H1 (cell line): ENCODE measurements at regions not wholly inside any gene's neighbourhood (a gene's known extent, or its start where the extent isn't known, plus 50 kb on each side); places are given as distances from the start of the nearest gene placed in this dataset.

Experiments used
- CTCF ChIA-PET: fragments of 300-600 bp; sonication (Branson Sonifier 250); formaldehyde crosslinking; loops from one replicate; lab custom pipeline; 2021; ENCODE audit not compliant: partially characterized antibody; lab: Charles Lee
- POLR2A ChIA-PET: fragments of 300-600 bp; sonication (Branson Sonifier 250); formaldehyde crosslinking; loops from one replicate; lab custom pipeline; 2021; ENCODE audit warnings: inconsistent platforms; ENCODE audit not compliant: partially characterized antibody; lab: Charles Lee
- DNase-seq, 2 experiments: peaks; one replicate each; pipeline versions ENCODE4 v3.0.0 to v3.0.0-alpha.2; 2010 to 2022; ENCODE audit warnings: low spot score in 2 of 2, low read depth in 1 of 2, mixed read lengths in 1 of 2
- FAIRE-seq: peaks from 2 replicates; lab custom pipeline; 2011; peaks lifted over from hg19 to GRCh38; lab: Jason Lieb, UNC
- H2AFZ ChIP-seq: 2 replicates; pipeline ENCODE4 v1.8.1; 2012; ENCODE audit warnings: low read length, inconsistent platforms
- H2AK5ac ChIP-seq: 2 replicates; pipeline ENCODE4 v1.6.1; 2013; ENCODE audit warnings: low read depth, low read length
- H2BK120ac ChIP-seq: replicated peaks from 2 replicates; pipeline ENCODE3; 2013; ENCODE audit warnings: low read depth, low read length, inconsistent platforms
- H2BK12ac ChIP-seq: 2 replicates; pipeline ENCODE4 v1.6.1; 2013; ENCODE audit warnings: low read depth, low read length
- H2BK15ac ChIP-seq: 2 replicates; pipeline ENCODE4 v1.6.1; 2013; ENCODE audit warnings: low read length
- H2BK20ac ChIP-seq: 2 replicates; pipeline ENCODE4 v1.6.1; 2013; ENCODE audit warnings: low read length
- H2BK5ac ChIP-seq: 2 replicates; pipeline ENCODE4 v1.6.1; 2013; ENCODE audit warnings: low read depth, low read length
- H3K14ac ChIP-seq: 2 replicates; pipeline ENCODE4 v1.6.1; 2013; ENCODE audit warnings: inconsistent platforms; ENCODE audit not compliant: insufficient read length
- H3K18ac ChIP-seq: 2 replicates; pipeline ENCODE4 v1.6.1; 2013; ENCODE audit warnings: low read length; ENCODE audit errors: extremely low read depth
- H3K23ac ChIP-seq: 2 replicates; pipeline ENCODE4 v1.6.1; 2013; ENCODE audit warnings: inconsistent platforms; ENCODE audit not compliant: insufficient read length
- H3K23me2 ChIP-seq: 2 replicates; pipeline ENCODE4 v1.6.1; 2013; ENCODE audit warnings: low read depth, low read length
- H3K27ac ChIP-seq: 2 replicates; pipeline ENCODE4 v1.6.1; 2011; ENCODE audit warnings: low read depth, low read length, inconsistent platforms
- H3K27me3 ChIP-seq, 4 experiments: replicated peaks in 1 of 4; 1 replicate in 1 of 4; 2 replicates in 3 of 4; pipeline versions ENCODE4 v1.6.1 to v1.8.1; 2011 to 2013; ENCODE audit warnings: low read length in 3 of 4, mild to moderate bottlenecking in 3 of 4, inconsistent platforms in 2 of 4, mixed read lengths in 2 of 4, moderate library complexity in 1 of 4; ENCODE audit not compliant: control insufficient read depth in 3 of 4, insufficient read depth in 3 of 4; ENCODE audit errors: extremely low read depth in 1 of 4
- H3K36me3 ChIP-seq, 4 experiments: 2 replicates each; pipeline versions ENCODE4 v1.6.1 to v1.8.1; 2011 to 2013; ENCODE audit warnings: mild to moderate bottlenecking in 4 of 4, low read length in 3 of 4, moderate library complexity in 2 of 4, control low read depth in 1 of 4, inconsistent platforms in 1 of 4; ENCODE audit not compliant: insufficient read depth in 4 of 4, control insufficient read depth in 2 of 4
- H3K4ac ChIP-seq: replicated peaks from 2 replicates; pipeline ENCODE3; 2013; ENCODE audit warnings: low read length, low read depth, mixed read lengths, inconsistent platforms; ENCODE audit not compliant: insufficient read length
- H3K4me1 ChIP-seq, 4 experiments: replicated peaks in 1 of 4; 1 replicate in 1 of 4; 2 replicates in 3 of 4; pipeline versions ENCODE4 v1.6.1 to v1.8.1; 2011 to 2013; ENCODE audit warnings: low read length in 3 of 4, inconsistent platforms in 2 of 4, mixed read lengths in 1 of 4; ENCODE audit not compliant: insufficient read depth in 4 of 4, control insufficient read depth in 3 of 4
- H3K4me2 ChIP-seq, 2 experiments: 2 replicates each; pipeline versions ENCODE4 v1.6.1 to v1.8.1; 2011 to 2013; ENCODE audit warnings: low read depth in 2 of 2, low read length in 2 of 2, control low read depth in 1 of 2, inconsistent platforms in 1 of 2, mild to moderate bottlenecking in 1 of 2; ENCODE audit not compliant: insufficient read depth in 1 of 2
- H3K4me3 ChIP-seq, 4 experiments: fragments of 200-600, 300-600 bp in 1 of 4; sonication (generic), shearing (Covaris generic), sonication (Bioruptor Twin) in 1 of 4; 2 replicates each; pipeline versions ENCODE4 v1.5.1 to v1.8.1; 2011 to 2016; ENCODE audit warnings: low read length in 4 of 4, low read depth in 3 of 4, control low read depth in 2 of 4, inconsistent platforms in 2 of 4, mild to moderate bottlenecking in 2 of 4, mixed read lengths in 1 of 4, moderate library complexity in 1 of 4; ENCODE audit not compliant: insufficient read depth in 2 of 4; ENCODE audit errors: extremely low read depth in 1 of 4
- H3K56ac ChIP-seq: replicated peaks from 2 replicates; pipeline ENCODE3; 2013; ENCODE audit warnings: low read depth, mild to moderate bottlenecking, mixed read lengths, low read length, inconsistent platforms; ENCODE audit not compliant: insufficient read length
- H3K79me1 ChIP-seq: 2 replicates; pipeline ENCODE4 v1.6.1; 2013; ENCODE audit warnings: low read depth, low read length, control low read depth
- H3K79me2 ChIP-seq, 2 experiments: 2 replicates each; pipeline versions ENCODE4 v1.6.1 to v1.8.1; 2012 to 2013; ENCODE audit warnings: low read length in 2 of 2, mild to moderate bottlenecking in 2 of 2, inconsistent platforms in 1 of 2; ENCODE audit not compliant: insufficient read depth in 2 of 2, control insufficient read depth in 1 of 2
- H3K9ac ChIP-seq, 4 experiments: replicated peaks in 1 of 4; 1 replicate in 1 of 4; 2 replicates in 3 of 4; pipeline versions ENCODE4 v1.6.1 to v1.8.1; 2011 to 2013; ENCODE audit warnings: low read depth in 3 of 4, low read length in 3 of 4, control low read depth in 2 of 4, mild to moderate bottlenecking in 2 of 4, moderate library complexity in 2 of 4, inconsistent platforms in 1 of 4; ENCODE audit errors: extremely low read depth in 1 of 4
- H3K9me3 ChIP-seq, 2 experiments: 2 replicates each; pipeline versions ENCODE4 v1.6.1 to v1.8.1; 2012 to 2013; ENCODE audit warnings: mild to moderate bottlenecking in 2 of 2, moderate library complexity in 2 of 2, control low read depth in 1 of 2, inconsistent platforms in 1 of 2, low read depth in 1 of 2, low read length in 1 of 2, mixed read lengths in 1 of 2; ENCODE audit not compliant: insufficient read depth in 2 of 2
- H4K20me1 ChIP-seq, 2 experiments: replicated peaks in 1 of 2; 2 replicates each; pipeline versions ENCODE3 to v1.8.1; 2011 to 2013; ENCODE audit warnings: inconsistent platforms in 2 of 2, low read length in 2 of 2, mild to moderate bottlenecking in 1 of 2; ENCODE audit not compliant: insufficient read depth in 2 of 2, control insufficient read depth in 1 of 2
- H4K5ac ChIP-seq: 2 replicates; pipeline ENCODE4 v1.6.1; 2013; ENCODE audit warnings: low read length, low read depth, mixed read lengths, inconsistent platforms; ENCODE audit not compliant: insufficient read length
- H4K8ac ChIP-seq: 2 replicates; pipeline ENCODE4 v1.8.0; 2013; ENCODE audit warnings: mild to moderate bottlenecking, moderate library complexity, low read length, inconsistent platforms; ENCODE audit not compliant: insufficient read depth; ENCODE audit errors: extremely low read depth
- H4K91ac ChIP-seq: replicated peaks from 2 replicates; pipeline ENCODE3; 2013; ENCODE audit warnings: low read length, mixed read lengths, inconsistent platforms; ENCODE audit not compliant: insufficient read length
- ASH2L ChIP-seq: fragments of 200-600, 300-600 bp; sonication (generic); IDR thresholded peaks from one replicate; pipeline ENCODE4 v1.7.1; 2017; ENCODE audit warnings: low read length
- ATF3 ChIP-seq: IDR thresholded peaks from 2 replicates; pipeline ENCODE4 v1.6.1; 2011; ENCODE audit warnings: low read depth, mild to moderate bottlenecking, low read length; ENCODE audit not compliant: insufficient read depth
- CBX5 ChIP-seq: fragments of 300-800, 300-1000 bp; sonication (generic); IDR thresholded peaks from 2 replicates; pipeline ENCODE4 v1.7.1; 2016; ENCODE audit warnings: antibody characterized with exemption, low read length, low read depth
- EP300 ChIP-seq, 2 experiments: IDR thresholded peaks; 1 replicate in 1 of 2; 2 replicates in 1 of 2; pipeline ENCODE4 v1.6.1; 2011 to 2012; ENCODE audit warnings: low read depth in 2 of 2, low read length in 2 of 2, mild to moderate bottlenecking in 2 of 2, borderline replicate concordance in 1 of 2, inconsistent platforms in 1 of 2, moderate library complexity in 1 of 2
- GABPA ChIP-seq: IDR thresholded peaks from 2 replicates; pipeline ENCODE4 v1.6.1; 2011; ENCODE audit warnings: mild to moderate bottlenecking, low read length, moderate library complexity, borderline replicate concordance; ENCODE audit not compliant: insufficient read depth
- GTF2F1 ChIP-seq: IDR thresholded peaks from 2 replicates; pipeline ENCODE4 v1.6.1; 2012; ENCODE audit warnings: low read depth, low read length, improper control_type of control experiment, borderline replicate concordance
- JUN ChIP-seq: IDR thresholded peaks from 2 replicates; pipeline ENCODE4 v1.6.1; 2011; ENCODE audit warnings: low read depth, mild to moderate bottlenecking, improper control_type of control experiment, low read length
- JUND ChIP-seq: IDR thresholded peaks from 2 replicates; pipeline ENCODE4 v1.6.1; 2011; ENCODE audit warnings: mild to moderate bottlenecking, improper control_type of control experiment, low read length
- NRF1 ChIP-seq: IDR thresholded peaks from 2 replicates; pipeline ENCODE4 v1.6.1; 2011; ENCODE audit warnings: mild to moderate bottlenecking, low read depth, low read length, improper control_type of control experiment
- RAD21 ChIP-seq, 2 experiments: IDR thresholded peaks in 1 of 2; conservative IDR thresholded peaks in 1 of 2; 2 replicates each; pipeline ENCODE4 v1.6.1; 2011; ENCODE audit warnings: low read depth in 2 of 2, low read length in 2 of 2, improper control_type of control experiment in 1 of 2, inconsistent platforms in 1 of 2, mild to moderate bottlenecking in 1 of 2, moderate library complexity in 1 of 2
- RBBP5 ChIP-seq: IDR thresholded peaks from 2 replicates; pipeline ENCODE4 v1.7.1; 2012; ENCODE audit warnings: low read depth, mild to moderate bottlenecking, inconsistent platforms, low read length, moderate library complexity, borderline replicate concordance
- SAP30 ChIP-seq: fragments of 300-600 bp; sonication (generic); IDR thresholded peaks from 2 replicates; pipeline ENCODE4 v1.7.1; 2012; ENCODE audit warnings: low read length, moderate library complexity, mild to moderate bottlenecking, inconsistent platforms; ENCODE audit not compliant: insufficient read depth, insufficient replicate concordance
- TAF7 ChIP-seq: optimal IDR thresholded peaks from 2 replicates; pipeline ENCODE3; 2011; ENCODE audit warnings: low read depth, mild to moderate bottlenecking, inconsistent platforms, low read length, moderate library complexity, borderline replicate concordance
- YY1 ChIP-seq: IDR thresholded peaks from 2 replicates; pipeline ENCODE4 v1.6.1; 2011; ENCODE audit warnings: low read depth, mild to moderate bottlenecking, low read length
- WGBS, 2 experiments: shearing (Covaris generic) in 1 of 2; methylation state at CpG; one replicate each; pipeline versions ENCODE4 v1.1.6 to v1.1.7; 2013 to 2015; ENCODE audit warnings: low lambda C conversion rate in 2 of 2, mixed read lengths in 2 of 2, inconsistent platforms in 1 of 2, low coverage in 1 of 2, missing lambda C conversion rate in 1 of 2; ENCODE audit not compliant: insufficient replicate concordance in 2 of 2, insufficient coverage in 1 of 2, insufficient read length in 1 of 2; ENCODE audit errors: extremely low coverage in 1 of 2, missing lambda C conversion rate in 1 of 2; 5-methylcytosine and 5-hydroxymethylcytosine counted together

GRCh38 chr12:41680155-41680554 is 464.5 kb downstream of the GXYLT1 start:
- H4K20me1 ChIP-seq: no peaks in the 10 kb centered on the region
- POLR2A ChIA-PET: no interaction called here
- no peak overlapping the region for H2BK20ac ChIP-seq
- TF ChIP-seq ASH2L (no peak), GABPA (no peak), GTF2F1 (no peak), RAD21 (IDR thresholded peaks at IDR 0.05 in 1 of 2, conservative IDR thresholded peaks at IDR 0.05 in 1 of 2; ENCODE audit: low read depth in 2 of 2, low read length in 2 of 2) (no peak), CBX5 (no peak), EP300 (IDR thresholded peaks at IDR 0.05; ENCODE audit: borderline replicate concordance in 1 of 2, low read depth in 2 of 2, low read length in 2 of 2) (no peak), ATF3 (no peak), SAP30 (no peak), TAF7 (no peak), RBBP5 (no peak), NRF1 (no peak), JUN (no peak), YY1 (no peak), JUND (no peak)
- no peak overlapping the region for H2BK15ac ChIP-seq
- H4K5ac ChIP-seq: no peak overlapping the region
- no peak overlapping the region for H3K18ac ChIP-seq
- CTCF ChIA-PET: interaction anchor here (0.5 kb wide), 1 partner anchor 17 kb away, joined by 3 read pairs; no protein-coding TSS in a partner anchor
- no peaks in the 10 kb centered on the region for H3K9me3 ChIP-seq
- H2AK5ac ChIP-seq: no peak overlapping the region
- H3K14ac ChIP-seq: no peak overlapping the region
- no peak overlapping the region for H3K27ac ChIP-seq
- H3K23me2 ChIP-seq: no peaks in the 10 kb centered on the region
- H3K56ac ChIP-seq: no peak overlapping the region
- H4K8ac ChIP-seq: no peak overlapping the region
- no peak overlapping the region for H3K4ac ChIP-seq
- H3K79me1 ChIP-seq: no peaks in the 10 kb centered on the region
- no peaks in the 10 kb centered on the region for H3K36me3 ChIP-seq
- H3K4me3 ChIP-seq: no peak overlapping the region
- H2AFZ ChIP-seq: no peak overlapping the region
- no peaks in the 10 kb centered on the region for H3K27me3 ChIP-seq
- H2BK5ac ChIP-seq: no peak overlapping the region
- H4K91ac ChIP-seq: no peak overlapping the region
- no peak overlapping the region for H2BK12ac ChIP-seq
- DNase-seq (no peak), FAIRE-seq (no peak)
- H2BK120ac ChIP-seq: no peak overlapping the region
- H3K79me2 ChIP-seq: no peaks in the 10 kb centered on the region
- WGBS, 2 experiments: 93% methylated on average over 1 of the region's 1 CpG; no CpG with 5 or more reads in 1 of the 2 experiments
- no peak overlapping the region for H3K9ac ChIP-seq
- H3K4me1 ChIP-seq: no peaks in the 10 kb centered on the region
- no peak overlapping the region for H3K4me2 ChIP-seq
- no peak overlapping the region for H3K23ac ChIP-seq
